Left renal pelvis (tissue), 4 donors: ENCODE measurements at regions not wholly inside any gene's neighbourhood (a gene's known extent, or its start where the extent isn't known, plus 50 kb on each side); places are given as distances from the start of the nearest gene placed in this dataset.
A peak's percentile ranks its signal among the peaks of the same experiment; 100 is the strongest.
"Not testable (repeated sequence)": the region's sequence is repeated elsewhere in the genome, so short reads cannot be mapped to it uniquely, and the experiment has no call there.

ENCODE experiments used
- DNase-seq, 4 donors: peaks; one replicate each; pipeline ENCODE4 v3.0.0-alpha.2; 2013; ENCODE audit warnings: low read depth in 4 of 4, low spot score in 3 of 4

DNA sequence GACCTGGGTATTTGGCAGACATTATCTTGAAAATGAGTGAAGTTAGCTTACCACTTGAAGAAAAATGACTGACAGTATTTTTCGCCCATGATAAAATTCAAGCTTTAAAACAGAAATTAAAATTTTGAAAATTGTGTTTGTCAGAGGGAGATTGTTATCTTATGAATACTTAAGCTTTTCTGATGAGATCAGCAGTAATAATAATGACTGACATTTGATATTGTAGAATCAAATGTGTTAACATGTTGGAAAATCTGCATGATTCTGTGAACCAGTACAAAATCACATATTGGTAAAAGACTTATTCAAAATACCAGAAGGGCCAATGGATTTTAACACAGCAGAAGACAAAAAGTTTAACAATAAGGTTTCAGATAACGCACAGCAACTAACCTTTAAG, 94.0 kb downstream of the MSX2 start:
- no peak for DNase-seq

DNA sequence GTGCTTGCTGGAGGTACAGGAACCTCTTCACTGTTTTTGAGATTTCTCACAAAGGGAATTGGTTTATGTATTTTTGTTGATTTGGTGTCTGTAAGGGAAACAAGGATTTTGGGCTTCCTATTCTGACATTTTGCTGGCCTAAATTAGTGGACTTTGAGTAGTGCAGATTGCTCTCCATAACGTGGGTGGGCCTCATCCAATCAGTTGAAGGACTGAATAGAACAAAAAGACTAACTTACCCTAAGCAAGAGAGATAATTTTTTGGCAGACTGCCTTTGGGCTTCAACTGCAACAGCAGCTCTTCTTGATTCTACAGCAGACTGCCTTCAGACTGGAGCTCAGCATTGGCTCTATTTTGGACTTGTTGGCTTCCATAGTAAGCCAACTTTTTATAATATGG, 93.2 kb downstream of the MSX2 start:
- no peak for DNase-seq

DNA sequence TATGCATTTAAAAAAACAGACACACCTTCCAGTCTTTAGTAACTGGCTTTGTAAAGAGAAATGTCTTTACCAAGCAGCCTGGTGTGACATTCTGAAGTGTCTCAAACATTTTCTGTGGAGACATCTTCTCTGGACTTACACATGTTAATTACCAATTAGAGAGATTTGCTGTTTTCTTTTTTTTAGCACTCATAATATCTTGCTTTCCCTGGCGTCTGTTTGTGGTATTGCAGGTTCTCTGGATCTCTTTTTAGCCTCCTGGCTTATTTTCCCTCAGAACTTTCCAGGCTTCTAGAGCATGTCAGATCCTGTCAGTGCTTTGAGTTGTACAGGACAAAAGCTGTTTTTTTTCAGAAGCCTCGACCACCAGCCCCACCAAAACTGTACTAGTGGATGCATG, 92.5 kb downstream of the MSX2 start:
- no peak for DNase-seq

DNA sequence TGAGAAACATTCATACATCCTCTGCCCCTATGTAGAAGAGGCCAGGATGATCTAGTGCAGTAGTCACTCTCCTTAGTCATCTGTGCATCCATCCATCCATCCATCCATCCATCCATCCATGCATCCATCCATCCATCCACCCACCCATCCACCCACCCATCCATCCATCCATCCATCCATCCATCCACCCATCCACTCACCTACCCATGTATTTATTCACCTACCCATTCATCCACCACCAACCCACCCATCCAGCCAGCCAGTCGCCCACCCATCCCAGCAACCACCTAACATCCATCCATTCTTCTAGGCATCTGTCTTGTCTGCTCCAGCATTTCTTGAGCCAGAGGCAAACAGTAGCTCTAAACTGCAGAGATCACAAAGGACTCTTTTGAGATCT, 87.1 kb downstream of the MSX2 start:
- DNase-seq: no peak

DNA sequence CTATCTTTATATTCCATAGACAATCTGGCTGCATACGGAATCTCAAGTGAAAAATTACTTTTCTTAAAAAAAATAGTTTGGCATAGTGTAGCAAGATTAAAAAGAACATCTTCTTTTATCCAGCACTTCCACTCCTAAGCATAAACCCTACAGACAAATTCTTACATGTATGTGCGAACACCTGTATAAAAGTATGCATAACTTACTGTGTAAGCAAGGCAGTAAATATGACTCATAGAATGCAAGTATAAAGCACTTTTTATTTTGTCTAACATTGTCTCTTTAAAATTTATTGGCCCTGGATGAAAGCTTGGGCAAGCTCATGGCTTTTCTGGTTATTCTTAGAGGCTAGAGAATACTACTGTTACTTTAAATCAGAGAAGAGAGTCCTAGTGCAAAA, 86.4 kb downstream of the MSX2 start:
- DNase-seq: no peak

DNA sequence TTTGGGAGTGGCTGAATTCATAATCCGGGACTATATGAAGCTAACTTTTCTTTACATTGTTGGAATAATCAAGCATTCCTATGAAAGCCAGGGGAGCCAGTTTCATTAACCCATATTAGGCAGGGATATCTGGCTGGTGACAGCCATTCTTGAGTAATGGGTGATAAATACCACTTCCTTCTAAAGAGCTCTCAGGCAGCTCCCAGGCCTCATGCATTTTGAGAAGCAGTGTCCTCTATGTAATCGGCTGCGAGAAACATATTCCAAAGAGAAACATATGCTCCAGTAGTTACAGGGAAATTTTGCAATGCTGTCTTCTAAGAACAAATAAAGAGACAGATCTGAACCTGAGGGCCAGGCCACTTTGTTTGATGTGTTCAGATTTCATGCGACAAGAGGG, 83.1 kb downstream of the MSX2 start:
- DNase-seq: no peak

DNA sequence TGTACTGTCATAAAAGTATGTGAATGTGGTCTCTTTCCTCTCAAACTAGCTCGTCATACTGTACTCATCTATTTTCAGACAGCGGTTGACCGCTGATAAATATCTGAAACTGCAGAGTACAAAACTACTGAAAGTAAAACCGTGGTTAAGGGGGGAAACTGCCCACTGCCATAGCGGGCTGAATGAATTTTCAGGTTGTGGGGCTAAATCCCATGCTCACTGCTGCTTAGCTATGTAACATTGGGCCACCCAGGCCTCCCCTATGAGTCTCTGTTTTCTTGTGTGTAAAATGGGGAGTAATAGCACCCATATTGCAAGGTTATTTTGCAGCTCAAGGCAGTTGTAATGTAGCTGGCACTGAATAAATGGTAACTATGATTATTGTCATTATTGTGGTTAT, 82.3 kb downstream of the MSX2 start:
- DNase-seq: no peak

DNA sequence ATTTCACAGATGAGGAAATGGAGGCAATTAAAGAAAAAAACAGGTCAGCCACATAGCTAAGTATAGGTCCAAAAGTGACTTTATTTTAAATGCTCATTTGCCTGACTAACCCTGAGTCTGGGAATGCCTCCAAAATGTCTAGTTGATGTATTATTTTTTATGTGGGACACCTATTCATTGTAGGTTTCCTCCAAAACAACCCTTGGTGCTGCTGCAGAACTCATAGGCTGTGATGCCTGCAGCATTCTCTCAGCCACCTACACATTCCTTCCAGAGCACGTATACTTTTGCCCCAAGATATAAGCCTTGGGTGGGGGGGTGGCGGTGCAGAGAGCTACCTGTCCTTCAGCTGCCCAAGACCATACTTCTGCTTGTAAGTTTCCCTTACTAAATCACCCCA, 77.4 kb downstream of the MSX2 start:
- DNase-seq: no peak

DNA sequence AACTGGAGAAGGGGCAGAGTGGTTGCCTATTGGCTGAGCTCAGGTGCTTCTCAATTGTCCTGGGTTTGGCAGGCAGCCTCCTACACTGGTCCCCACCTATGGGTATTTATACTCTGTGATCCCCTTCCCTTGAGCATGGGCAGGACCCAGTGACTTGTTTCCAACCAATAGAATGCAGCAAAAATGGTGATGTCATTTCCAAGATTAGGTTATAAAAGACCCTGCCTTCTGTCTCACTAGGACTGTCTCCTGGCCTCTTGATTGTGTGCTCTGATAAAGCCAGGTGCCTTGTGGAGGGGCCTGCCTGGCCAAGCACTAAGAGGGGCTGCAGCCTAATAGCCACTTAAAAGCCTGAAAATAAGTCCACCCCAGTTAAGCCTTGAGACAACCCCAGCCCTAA, 76.1 kb downstream of the MSX2 start:
- no peak for DNase-seq

DNA sequence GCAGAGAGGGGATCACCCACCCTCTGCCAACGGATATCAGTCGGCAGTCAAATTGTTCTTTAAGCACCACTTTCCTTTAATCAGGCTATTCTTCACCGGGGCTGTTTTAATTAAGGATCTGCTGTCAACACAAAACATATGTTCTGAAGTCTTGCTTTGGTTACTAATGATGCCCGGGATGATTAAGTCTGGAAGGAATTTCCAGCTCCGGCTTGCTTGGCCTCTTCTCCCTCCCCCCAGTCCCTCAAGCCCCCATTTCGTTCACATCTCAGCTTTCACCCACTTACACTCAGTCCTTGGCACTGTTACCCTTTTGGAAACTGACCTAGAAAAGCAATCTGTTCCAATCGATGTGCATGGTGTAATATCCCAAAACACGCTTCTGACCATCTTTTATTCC, 74.7 kb downstream of the MSX2 start:
- no peak for DNase-seq

DNA sequence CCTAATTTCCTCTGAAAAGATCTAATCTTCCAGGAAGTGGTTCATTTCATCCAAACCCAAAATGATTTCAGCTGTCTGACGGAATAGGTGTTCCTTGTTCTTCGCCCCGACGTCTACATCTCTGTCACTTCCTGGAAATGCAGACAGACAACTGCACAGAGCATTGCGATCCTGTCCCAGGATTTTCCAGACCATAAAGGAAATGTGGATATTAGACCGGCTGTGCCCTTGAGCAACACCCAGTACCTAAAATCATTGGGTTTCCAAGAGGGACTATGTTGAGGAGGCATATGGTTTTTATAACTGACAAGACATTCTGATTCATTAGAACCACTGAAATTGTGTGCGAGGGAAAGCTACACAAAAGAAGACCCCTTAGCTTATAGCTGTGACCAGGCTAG, 74.2 kb downstream of the MSX2 start:
- no peak for DNase-seq

DNA sequence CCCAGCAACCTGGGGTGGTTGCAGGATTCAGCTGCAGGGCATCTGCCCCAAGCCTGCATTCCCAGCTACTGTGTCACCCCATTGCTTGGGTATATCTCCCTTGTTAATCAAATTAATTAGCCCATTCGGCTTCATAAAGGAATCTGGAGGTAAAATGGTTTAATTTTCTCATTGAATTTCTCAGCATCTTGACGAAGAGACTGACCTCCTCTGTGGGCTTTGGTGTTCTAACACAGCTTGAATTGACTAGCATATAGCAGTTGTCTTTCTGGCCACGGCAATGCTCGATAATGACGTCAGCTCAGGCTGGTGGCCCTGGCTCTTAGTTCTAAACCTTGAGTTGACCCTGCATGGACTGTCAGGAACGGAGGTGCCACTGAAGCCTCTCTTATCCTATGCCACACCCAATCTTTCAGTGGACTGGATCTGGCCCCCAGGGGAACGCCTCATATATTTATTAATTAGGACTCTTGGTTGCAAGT, 72.4 kb downstream of the MSX2 start:
- no peak for DNase-seq

DNA sequence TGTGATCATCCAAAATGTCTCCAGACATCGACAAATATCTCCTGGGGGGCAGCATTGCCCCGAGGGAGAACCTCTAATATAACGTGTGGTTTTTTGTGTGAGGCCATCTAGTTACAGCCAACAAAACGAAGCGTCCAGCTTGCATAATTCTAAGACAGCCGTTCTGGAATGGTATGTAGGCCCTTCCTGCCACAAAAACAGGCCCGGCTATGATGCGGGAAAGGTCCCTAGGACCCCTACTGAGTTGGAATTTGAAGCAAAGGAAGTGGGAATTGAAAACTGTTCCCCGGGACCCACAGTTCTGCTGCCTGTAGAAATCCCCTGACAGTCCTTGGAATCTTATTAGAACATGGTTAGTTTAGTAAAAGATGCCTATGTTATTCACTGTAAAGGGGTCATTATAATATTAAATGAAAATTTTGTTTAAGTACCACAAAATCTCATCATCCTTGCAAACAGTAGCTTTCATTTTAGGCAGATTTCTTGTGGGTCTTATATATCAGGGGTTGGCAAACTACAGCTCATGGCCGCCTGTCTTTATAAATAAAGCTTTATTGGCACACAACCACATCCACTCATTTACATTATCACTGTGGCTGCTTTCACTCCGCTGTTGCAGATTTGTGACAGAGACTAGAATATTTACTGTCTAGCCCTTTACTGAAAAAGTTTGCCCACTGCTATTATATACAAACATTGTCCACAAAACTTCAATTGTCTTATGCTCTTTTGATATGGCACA, 70.7 kb downstream of the MSX2 start:
- no peak for DNase-seq

DNA sequence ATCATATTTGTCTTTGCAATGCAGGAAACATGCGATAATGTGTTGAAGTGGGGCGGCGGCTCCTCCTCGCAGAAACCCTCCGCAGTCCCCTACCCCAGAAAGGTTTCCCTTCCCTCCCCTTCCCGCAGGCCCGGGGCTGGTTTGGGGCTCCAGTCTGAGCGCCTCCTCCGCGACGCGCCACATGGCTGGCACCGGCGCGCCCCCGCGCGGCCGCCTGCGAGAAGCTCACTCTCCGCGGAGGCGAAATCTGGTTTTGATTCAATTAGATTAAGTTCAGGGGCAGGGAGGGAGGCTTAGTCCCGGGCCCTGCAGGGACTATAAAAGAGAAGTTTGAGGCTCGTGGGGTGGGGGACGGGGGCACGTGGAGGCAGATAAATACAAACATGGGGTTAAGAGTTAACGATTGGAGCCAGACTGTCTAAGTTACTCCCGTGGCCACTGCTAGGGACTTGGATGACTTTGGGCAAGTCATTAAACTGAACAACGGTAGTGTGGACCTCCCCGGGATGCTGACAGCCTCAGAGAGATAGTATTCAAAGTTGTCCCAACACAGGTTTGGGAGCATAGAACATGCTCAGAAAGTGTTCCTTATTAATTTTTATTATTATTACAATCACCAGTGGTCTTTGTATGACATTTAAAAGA, 69.4 kb downstream of the MSX2 start:
- peak; percentile 23 to 55 (median 30) for DNase-seq

DNA sequence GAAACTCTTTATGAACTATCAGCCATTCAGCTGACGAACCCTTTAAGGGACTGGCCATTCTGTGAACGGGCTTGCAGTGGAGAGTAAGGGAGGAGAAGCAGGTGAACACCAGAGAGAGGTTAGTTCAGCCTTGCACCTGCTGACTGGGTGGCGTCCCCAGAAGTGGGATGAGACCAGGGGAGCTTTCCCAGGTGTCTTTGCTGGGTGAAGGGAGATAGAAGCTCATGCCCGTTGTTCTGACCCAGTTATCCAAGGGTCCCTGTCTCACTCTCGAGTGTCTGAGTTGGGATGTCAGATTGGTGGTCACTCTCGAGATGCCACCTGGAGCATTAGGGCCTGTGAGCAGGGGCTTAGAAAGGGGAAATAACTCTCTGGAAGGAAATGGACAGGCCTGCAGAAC, 68.7 kb downstream of the MSX2 start:
- no peak for DNase-seq

DNA sequence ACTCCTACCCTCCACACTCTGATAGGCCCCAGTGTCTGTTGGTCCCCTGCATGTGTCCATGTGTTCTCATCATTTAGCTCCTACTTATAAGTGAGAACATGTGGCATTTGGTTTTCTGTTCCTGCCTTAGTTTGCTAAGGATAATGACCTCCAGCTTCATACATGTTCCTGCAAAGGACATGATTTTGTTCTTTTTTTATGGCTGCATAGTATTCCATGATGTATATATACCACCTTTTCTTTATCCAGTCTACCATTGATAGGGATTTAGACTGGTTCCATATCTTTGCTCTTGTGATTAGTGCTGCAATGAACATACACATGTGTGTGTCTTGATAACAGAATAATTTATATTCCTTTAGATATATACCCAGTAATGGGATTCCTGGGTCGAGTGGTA, 67.9 kb downstream of the MSX2 start:
- DNase-seq: not testable (repeated sequence)

DNA sequence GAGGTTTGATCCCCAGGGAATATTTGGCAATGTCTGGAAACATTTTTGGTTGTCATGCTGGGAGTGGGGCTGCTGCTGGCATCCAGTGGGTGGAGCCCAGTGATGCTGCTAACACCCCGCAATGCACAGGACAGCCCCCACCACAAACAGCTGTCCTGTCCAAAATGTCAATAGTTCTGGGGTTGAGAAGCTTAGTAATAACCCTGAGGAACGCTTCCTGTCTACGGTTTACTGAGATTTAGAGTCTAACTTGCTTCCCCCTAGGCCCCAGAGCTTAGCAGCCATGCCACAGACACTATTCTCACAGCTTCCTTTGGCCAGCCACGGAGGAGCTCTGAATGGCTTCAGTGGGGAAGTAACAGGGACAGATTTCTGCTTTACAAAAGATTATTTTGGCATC, 66.5 kb downstream of the MSX2 start:
- DNase-seq: no peak

DNA sequence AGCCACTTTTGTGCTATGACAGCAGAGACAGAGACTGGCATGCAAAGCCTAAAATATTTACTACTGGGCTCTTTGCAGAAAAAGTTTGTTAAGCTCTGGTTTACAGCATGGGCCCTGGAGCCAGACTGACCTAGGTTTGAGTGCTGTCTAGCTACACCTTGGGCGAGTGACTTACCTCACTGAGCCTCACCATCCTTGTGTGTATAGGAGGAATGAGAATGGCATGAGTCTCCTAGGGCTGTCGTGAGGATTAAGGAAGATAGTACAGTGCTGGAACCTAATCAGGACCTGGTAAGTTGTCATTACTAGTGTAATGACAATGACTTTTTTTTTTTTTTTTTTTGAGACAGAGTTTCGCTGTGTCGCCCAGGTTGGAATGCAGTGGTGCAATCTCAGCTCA, 65.2 kb downstream of the MSX2 start:
- no peak for DNase-seq

DNA sequence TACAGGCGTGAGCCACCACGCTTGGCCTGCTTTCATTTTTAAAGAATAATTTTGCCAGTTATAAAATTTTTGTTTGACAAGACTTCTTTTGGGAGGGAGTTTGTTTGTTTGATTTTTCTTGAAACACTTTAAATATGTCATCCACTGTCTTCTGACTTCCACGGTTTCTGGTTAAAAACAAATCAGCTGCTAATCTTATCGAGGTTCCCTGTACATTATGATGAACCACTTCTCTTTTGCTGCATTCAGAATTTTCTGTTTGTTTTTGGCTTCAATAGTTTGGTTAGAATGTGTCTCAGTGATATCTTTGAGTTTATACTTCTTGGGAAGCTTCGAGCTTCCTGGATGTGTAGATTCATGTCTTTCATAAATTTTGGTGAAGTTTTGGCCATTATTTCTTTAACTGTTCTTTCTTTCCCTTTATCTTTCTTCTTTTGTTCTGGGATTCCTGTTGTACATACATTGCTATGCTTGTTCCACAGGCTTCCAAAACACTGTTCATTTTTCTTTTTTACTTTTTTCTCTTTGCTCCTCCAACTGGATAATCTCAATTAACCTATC, 60.8 kb downstream of the MSX2 start:
- DNase-seq: no peak
